Duodenal mucosa (tissue), 2 donors: ENCODE measurements at regions not wholly inside any gene's neighbourhood (a gene's known extent, or its start where the extent isn't known, plus 50 kb on each side); places are given as distances from the start of the nearest gene placed in this dataset.

Experiments
- H3K27ac ChIP-seq: one replicate; pipeline ENCODE4 v1.7.0; 2013; ENCODE audit warnings: low read depth, low read length
- H3K27me3 ChIP-seq, 2 donors: one replicate each; pipeline ENCODE4 v1.7.0; 2013; ENCODE audit warnings: low read length in 2 of 2, control low read depth in 1 of 2; ENCODE audit not compliant: insufficient read depth in 2 of 2, control insufficient read depth in 1 of 2
- H3K36me3 ChIP-seq, 2 donors: one replicate each; pipeline ENCODE4 v1.7.0; 2013; ENCODE audit warnings: low read length in 2 of 2, control low read depth in 1 of 2; ENCODE audit not compliant: insufficient read depth in 2 of 2, control insufficient read depth in 1 of 2
- H3K4me1 ChIP-seq, 2 donors: one replicate each; pipeline ENCODE4 v1.7.0; 2013; ENCODE audit warnings: low read length in 2 of 2, control low read depth in 1 of 2; ENCODE audit not compliant: insufficient read depth in 2 of 2, control insufficient read depth in 1 of 2
- H3K4me3 ChIP-seq, 2 donors: one replicate each; pipeline ENCODE4 v1.7.0; 2013; ENCODE audit warnings: low read length in 2 of 2, low read depth in 1 of 2
- H3K9ac ChIP-seq, 2 donors: one replicate each; pipeline ENCODE4 v1.7.0; 2013; ENCODE audit warnings: low read length in 2 of 2, low read depth in 1 of 2
- H3K9me3 ChIP-seq, 2 donors: one replicate each; pipeline ENCODE4 v1.7.0; 2013; ENCODE audit warnings: low read length in 2 of 2, control low read depth in 1 of 2; ENCODE audit not compliant: control insufficient read depth in 1 of 2

GRCh38 chr1:163781146-163781545, 459.4 kb downstream of the NUF2 start:
- Histone ChIP-seq H3K4me1 (no peaks in the 10 kb centered on the region), H3K9me3 (no peaks in the 10 kb centered on the region), H3K36me3 (no peaks in the 10 kb centered on the region), H3K4me3 (no peak overlapping the region), H3K9ac (no peak overlapping the region), H3K27me3 (no peaks in the 10 kb centered on the region), H3K27ac (no peak overlapping the region)

- no peaks in the 10 kb centered on the region for H3K9me3 ChIP-seq
- H3K9ac ChIP-seq = no peak overlapping the region
- no peak overlapping the region for H3K27ac ChIP-seq
- H3K4me1 ChIP-seq = no peaks in the 10 kb centered on the region
- H3K4me3 ChIP-seq = no peak overlapping the region
- no peaks in the 10 kb centered on the region for H3K36me3 ChIP-seq
- no peaks in the 10 kb centered on the region for H3K27me3 ChIP-seq
Measured at GRCh38 chr1:163785868-163786405, 464.2 kb downstream of the NUF2 start.

- no peaks in the 10 kb centered on the region for H3K36me3 ChIP-seq
- H3K9me3 ChIP-seq = no peaks in the 10 kb centered on the region
- H3K4me1 ChIP-seq = no peaks in the 10 kb centered on the region
- H3K27me3 ChIP-seq = no peaks in the 10 kb centered on the region
- no peak overlapping the region for H3K9ac ChIP-seq
- no peak overlapping the region for H3K4me3 ChIP-seq
- H3K27ac ChIP-seq = no peak overlapping the region
Measured at GRCh38 chr1:163789911-163790310, 468.2 kb downstream of the NUF2 start.

- H3K27ac ChIP-seq = no peak overlapping the region
- H3K36me3 ChIP-seq = no peaks in the 10 kb centered on the region
- no peaks in the 10 kb centered on the region for H3K27me3 ChIP-seq
- H3K9me3 ChIP-seq = no peaks in the 10 kb centered on the region
- no peak overlapping the region for H3K4me3 ChIP-seq
- no peak overlapping the region for H3K9ac ChIP-seq
- H3K4me1 ChIP-seq = no peaks in the 10 kb centered on the region
Measured at GRCh38 chr1:163794551-163794950, 472.8 kb downstream of the NUF2 start.

- Histone ChIP-seq H3K9me3 (no peaks in the 10 kb centered on the region), H3K9ac (no peak overlapping the region), H3K4me1 (no peaks in the 10 kb centered on the region), H3K4me3 (no peak overlapping the region), H3K36me3 (no peaks in the 10 kb centered on the region), H3K27ac (no peak overlapping the region), H3K27me3 (no peaks in the 10 kb centered on the region)
Measured at GRCh38 chr1:163796394-163796821, 474.7 kb downstream of the NUF2 start.

GRCh38 chr1:163797816-163798215, 476.1 kb downstream of the NUF2 start:
- no peak overlapping the region for H3K4me3 ChIP-seq
- no peaks in the 10 kb centered on the region for H3K36me3 ChIP-seq
- H3K27ac ChIP-seq = no peak overlapping the region
- H3K4me1 ChIP-seq = no peaks in the 10 kb centered on the region
- no peaks in the 10 kb centered on the region for H3K27me3 ChIP-seq
- H3K9ac ChIP-seq = no peak overlapping the region
- no peaks in the 10 kb centered on the region for H3K9me3 ChIP-seq

- Histone ChIP-seq H3K4me3 (no peak overlapping the region), H3K36me3 (no peaks in the 10 kb centered on the region), H3K27ac (no peak overlapping the region), H3K9ac (no peak overlapping the region), H3K4me1 (no peaks in the 10 kb centered on the region), H3K9me3 (no peaks in the 10 kb centered on the region), H3K27me3 (no peaks in the 10 kb centered on the region)
Measured at GRCh38 chr1:163799190-163799805, 477.5 kb downstream of the NUF2 start.

GRCh38 chr1:163807331-163808049, 485.7 kb downstream of the NUF2 start:
- no peaks in the 10 kb centered on the region for H3K4me1 ChIP-seq
- no peak overlapping the region for H3K27ac ChIP-seq
- H3K27me3 ChIP-seq = no peaks in the 10 kb centered on the region
- no peak overlapping the region for H3K9ac ChIP-seq
- no peak overlapping the region for H3K4me3 ChIP-seq
- no peaks in the 10 kb centered on the region for H3K9me3 ChIP-seq
- no peaks in the 10 kb centered on the region for H3K36me3 ChIP-seq

GRCh38 chr1:163813251-163813650, 491.5 kb downstream of the NUF2 start:
- no peak overlapping the region for H3K9ac ChIP-seq
- H3K27ac ChIP-seq = no peak overlapping the region
- no peak overlapping the region for H3K4me3 ChIP-seq
- no peaks in the 10 kb centered on the region for H3K27me3 ChIP-seq
- H3K36me3 ChIP-seq = no peaks in the 10 kb centered on the region
- no peaks in the 10 kb centered on the region for H3K4me1 ChIP-seq
- H3K9me3 ChIP-seq = no peaks in the 10 kb centered on the region

- Histone ChIP-seq H3K9ac (no peak overlapping the region), H3K4me1 (no peaks in the 10 kb centered on the region), H3K27ac (no peak overlapping the region), H3K36me3 (no peaks in the 10 kb centered on the region), H3K4me3 (no peak overlapping the region), H3K27me3 (no peaks in the 10 kb centered on the region), H3K9me3 (no peaks in the 10 kb centered on the region)
Measured at GRCh38 chr1:163820226-163820625, 498.5 kb downstream of the NUF2 start.
